K562 (cell line): ENCODE measurements at regions not wholly inside any gene's neighbourhood (a gene's known extent, or its start where the extent isn't known, plus 50 kb on each side); places are given as distances from the start of the nearest gene placed in this dataset.

Source experiments
- ATAC-seq: fragments of 200-7000 bp; cut with Tn5 transposase; 3 replicates; pipeline ENCODE4 v1.9.1; 2020; ENCODE audit warnings: moderate library complexity
- BruUV-seq: library from RNA; stranded (reverse); fragments of 400-500 nt; replicated peaks from 2 replicates; lab custom pipeline; 2021; lab: Mats Ljungman, UMichigan
- CTCF ChIA-PET: fragments of 300-600 bp; formaldehyde crosslinking; extraction: SDS; loops from one replicate; lab custom pipeline; 2021; ENCODE audit warnings: low intra/inter-chr PET ratio; lab: Yijun Ruan, JAX
- POLR2A ChIA-PET: fragments of 300-600, 350-650 bp; sonication (Branson Sonifier 250); formaldehyde crosslinking; extraction: SDS; loops from one replicate; lab custom pipeline; 2021; ENCODE audit warnings: antibody characterized with exemption, inconsistent platforms; lab: Yijun Ruan, JAX
- DNase-seq, 4 experiments: peaks; one replicate each; pipeline versions ENCODE4 v3.0.0 to v3.0.0-alpha.2; 2011 to 2018; ENCODE audit warnings: low spot score in 3 of 4, mixed read lengths in 3 of 4; ENCODE audit errors: extremely low read depth in 1 of 4
- FAIRE-seq: peaks from 2 replicates; lab custom pipeline; 2011; peaks lifted over from hg19 to GRCh38; lab: Jason Lieb, UNC
- H2AFZ ChIP-seq: 2 replicates; pipeline ENCODE4 v1.6.0; 2011; ENCODE audit warnings: low read depth, low read length, control low read depth, inconsistent platforms
- H3K27ac ChIP-seq: fragments of 200-600 bp; 3 replicates; pipeline ENCODE4 v1.8.0; 2011; ENCODE audit warnings: low read depth, mild to moderate bottlenecking, control low read depth, inconsistent platforms, low read length, moderate library complexity, mixed read lengths; ENCODE audit errors: extremely low read depth
- H3K27me3 ChIP-seq, 2 experiments: fragments of 300-600 bp in 1 of 2; 2 replicates in 1 of 2; 3 replicates in 1 of 2; pipeline versions ENCODE4 v1.6.0 to v1.8.0; 2011; ENCODE audit warnings: inconsistent platforms in 2 of 2, low read length in 2 of 2, mild to moderate bottlenecking in 1 of 2, mixed read lengths in 1 of 2, moderate library complexity in 1 of 2; ENCODE audit not compliant: control insufficient read depth in 2 of 2, insufficient read depth in 2 of 2
- H3K36me3 ChIP-seq: fragments of 300-600 bp; 3 replicates; pipeline ENCODE4 v1.8.0; 2011; ENCODE audit warnings: mild to moderate bottlenecking, low read length, inconsistent platforms; ENCODE audit not compliant: control insufficient read depth, insufficient read depth
- H3K4me1 ChIP-seq, 2 experiments: fragments of 200-600 bp in 1 of 2; replicated peaks in 1 of 2; 2 replicates in 1 of 2; 3 replicates in 1 of 2; pipeline versions ENCODE4 v1.5.1 to v1.8.0; 2011; ENCODE audit warnings: inconsistent platforms in 2 of 2, low read length in 2 of 2, mild to moderate bottlenecking in 1 of 2, mixed read lengths in 1 of 2, moderate library complexity in 1 of 2; ENCODE audit not compliant: control insufficient read depth in 2 of 2, insufficient read depth in 2 of 2
- H3K4me2 ChIP-seq: 2 replicates; pipeline ENCODE4 v1.6.1; 2011; ENCODE audit warnings: low read length, control low read depth, inconsistent platforms, mixed read lengths; ENCODE audit not compliant: insufficient read depth
- H3K4me3 ChIP-seq: fragments of 200-600 bp; sonication (generic), shearing (Covaris generic); 2 replicates; pipeline ENCODE4 v1.5.1; 2016; ENCODE audit warnings: control low read depth, inconsistent platforms
- H3K79me2 ChIP-seq: fragments of 200-600 bp; 3 replicates; pipeline ENCODE4 v1.8.0; 2011; ENCODE audit warnings: low read length, inconsistent platforms; ENCODE audit not compliant: control insufficient read depth, insufficient read depth
- H3K9ac ChIP-seq, 2 experiments: 2 replicates each; pipeline versions ENCODE4 v1.6.0 to v1.6.1; 2011; ENCODE audit warnings: low read depth in 2 of 2, low read length in 2 of 2, control low read depth in 1 of 2, inconsistent platforms in 1 of 2, mild to moderate bottlenecking in 1 of 2, mixed read lengths in 1 of 2; ENCODE audit not compliant: insufficient read depth in 1 of 2
- H3K9me1 ChIP-seq: one replicate; pipeline ENCODE4 v1.6.0; 2011; ENCODE audit warnings: inconsistent platforms, mild to moderate bottlenecking, low read length, moderate library complexity; ENCODE audit not compliant: control insufficient read depth, insufficient read depth
- H3K9me3 ChIP-seq: replicated peaks from 2 replicates; pipeline ENCODE4 v1.5.1; 2011; ENCODE audit warnings: low read depth, low read length, inconsistent platforms; ENCODE audit not compliant: control insufficient read depth, insufficient read depth
- H4K20me1 ChIP-seq: replicated peaks from 2 replicates; pipeline ENCODE4 v1.6.1; 2011; ENCODE audit warnings: low read length, inconsistent platforms, mixed read lengths; ENCODE audit not compliant: control insufficient read depth, insufficient read depth
- ARID1B ChIP-seq: fragments of 450-650 bp; IDR thresholded peaks from 2 replicates; pipeline ENCODE4 v1.6.1; 2016; ENCODE audit warnings: antibody characterized with exemption, mild to moderate bottlenecking, inconsistent platforms
- BCL6 ChIP-seq: fragments of 250-450 bp; sonication (Bioruptor Pico); IDR thresholded peaks from 2 replicates; pipeline ENCODE4 v1.4.0; 2020
- CBX1 ChIP-seq: sonication (generic); IDR thresholded peaks from 2 replicates; pipeline ENCODE4 v1.6.1; 2016; ENCODE audit warnings: antibody characterized with exemption, low read depth, mild to moderate bottlenecking
- CREM ChIP-seq: IDR thresholded peaks from 2 replicates; pipeline ENCODE4 v1.6.1; 2014; ENCODE audit warnings: antibody characterized with exemption, low read depth
- DPF2 ChIP-seq: fragments of 450-650 bp; IDR thresholded peaks from 2 replicates; pipeline ENCODE4 v1.6.1; 2016
- PHF8 ChIP-seq: fragments of 200-600 bp; sonication (generic); IDR thresholded peaks from 2 replicates; pipeline ENCODE4 v1.6.1; 2012; ENCODE audit warnings: mixed run types, mild to moderate bottlenecking, inconsistent platforms, low read length, moderate library complexity, borderline replicate concordance
- RBFOX2 ChIP-seq: fragments of 200-400 bp; formaldehyde crosslinking; IDR thresholded peaks from 2 replicates; pipeline ENCODE4 v1.6.1; 2017; ENCODE audit warnings: low read depth, mild to moderate bottlenecking, low read length, moderate library complexity
- RBM34 ChIP-seq: fragments of 200-400 bp; formaldehyde crosslinking; IDR thresholded peaks from 2 replicates; pipeline ENCODE4 v1.6.1; 2018; ENCODE audit warnings: low read length, borderline replicate concordance; ENCODE audit not compliant: insufficient read depth
- RHOXF2B ChIP-seq: fragments of 250-450 bp; sonication (Bioruptor Pico); conservative IDR thresholded peaks from 2 replicates; pipeline ENCODE4 v1.5.1; 2021
- TCF7L2 ChIP-seq: fragments of 150-350 bp; IDR thresholded peaks from 2 replicates; pipeline ENCODE4 v1.6.1; 2016; ENCODE audit warnings: low read depth, mild to moderate bottlenecking, low read length, moderate library complexity
- THRAP3 ChIP-seq: fragments of 450-650 bp; IDR thresholded peaks from 2 replicates; pipeline ENCODE4 v1.6.1; 2016; ENCODE audit warnings: mild to moderate bottlenecking, inconsistent platforms, borderline replicate concordance
- ZBTB17 ChIP-seq: fragments of 450-650 bp; formaldehyde crosslinking; IDR thresholded peaks from 2 replicates; pipeline ENCODE4 v1.4.0; 2020; ENCODE audit warnings: mild to moderate bottlenecking
- ZC3H11A ChIP-seq: IDR thresholded peaks from 2 replicates; pipeline ENCODE4 v1.6.1; 2012; ENCODE audit warnings: low read depth, low read length, improper control_type of control experiment
- WGBS: fragments of 100-300 bp; shearing (Covaris generic); methylation state at CpG from one replicate; pipeline ENCODE4 v1.1.6; 2016; ENCODE audit warnings: low coverage, mixed read lengths; ENCODE audit not compliant: insufficient coverage; ENCODE audit errors: missing lambda C conversion rate; 5-methylcytosine and 5-hydroxymethylcytosine counted together
- in situ Hi-C: fragments of 300-500 bp; cut with MboI; formaldehyde crosslinking; loops from 4 replicates; pipeline ENCODE4 v1.15.0; 2018; ENCODE audit warnings: inconsistent platforms, mixed read lengths
- intact Hi-C: fragments of 100-400 bp; cut with micrococcal nuclease; formaldehyde crosslinking; loops from 2 replicates; pipeline ENCODE4 v1.14.2; 2022
- TF ChIP-seq, protein P1 (sequence below): fragments of 450-650 bp; IDR thresholded peaks from 2 replicates; pipeline ENCODE4 v1.6.1; 2016; ENCODE audit warnings: low read depth, mild to moderate bottlenecking, moderate library complexity
- TF ChIP-seq, protein P2 (sequence below): IDR thresholded peaks from 3 replicates; pipeline ENCODE4 v1.6.1; 2011; ENCODE audit warnings: borderline replicate concordance, mild to moderate bottlenecking; ENCODE audit not compliant: insufficient read length, insufficient read depth
- TF ChIP-seq, protein P3 (sequence below): fragments of 450-650 bp; formaldehyde crosslinking; IDR thresholded peaks from 2 replicates; pipeline ENCODE4 v1.4.0; 2020; ENCODE audit warnings: mild to moderate bottlenecking, moderate library complexity
- TF ChIP-seq, protein P4 (sequence below): IDR thresholded peaks from 2 replicates; pipeline ENCODE4 v1.6.1; 2011; ENCODE audit warnings: borderline replicate concordance, low read depth, mild to moderate bottlenecking, moderate library complexity, low read length; ENCODE audit not compliant: insufficient read depth, poor library complexity, severe bottlenecking
- TF ChIP-seq, protein P5 (sequence below): sonication (generic); formaldehyde crosslinking; IDR thresholded peaks from 2 replicates; pipeline ENCODE4 v1.9.0; 2022; ENCODE audit warnings: mild to moderate bottlenecking, missing genetic modification reagents

DNA sequence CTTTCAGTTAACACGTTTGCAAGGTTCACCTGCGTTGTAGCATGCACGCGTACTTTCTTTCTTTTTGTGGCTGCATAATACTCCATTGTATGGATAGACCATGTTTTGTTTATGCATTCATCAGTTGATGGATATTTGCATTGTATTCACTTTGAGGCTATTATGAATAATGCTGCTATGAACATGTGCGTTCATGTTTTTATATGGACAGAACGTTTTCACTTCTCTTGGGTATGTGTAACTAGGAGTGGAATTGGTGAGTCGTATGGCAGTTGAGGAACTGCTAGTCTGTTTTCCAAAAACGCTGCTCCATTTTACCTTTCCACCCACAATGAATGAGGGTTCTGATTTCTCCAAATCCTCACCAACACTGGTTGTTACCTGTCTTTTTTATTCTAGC is 244.3 kb downstream of the GLI2 start:
- Histone ChIP-seq H3K4me1 (peaks cover 0 to 5% of the 10 kb centered on the region in 2 experiments; a peak in 2 of 5 replicates), H4K20me1 (0 out of 2 replicates have a peak, but pooled peaks cover 4% of the 10 kb centered on the region), H3K36me3 (no peaks in the 10 kb centered on the region), H3K9me3 (no peaks in the 10 kb centered on the region), H3K79me2 (no peaks in the 10 kb centered on the region), H3K4me2 (no peak overlapping the region), H3K4me3 (no peak overlapping the region), H2AFZ (no peak overlapping the region), H3K9ac (no peak overlapping the region), H3K9me1 (no peaks in the 10 kb centered on the region), H3K27ac (no peak overlapping the region), H3K27me3 (peaks cover 6 to 62% of the 10 kb centered on the region in 2 experiments; a peak in 3 of 5 replicates)
- FAIRE-seq: no peak
- BruUV-seq: no TSS peak
- 11% methylated on average over 8 of the region's 8 CpGs for WGBS
- intact Hi-C loops: no loop called here
- POLR2A ChIA-PET: no interaction called here
- CTCF ChIA-PET: no interaction called here
- DNase-seq: no peak
- in situ Hi-C loops: no loop called here
- ATAC-seq: no peak
- TF ChIP-seq ARID1B: no peak
- TF ChIP-seq, protein P1, sequence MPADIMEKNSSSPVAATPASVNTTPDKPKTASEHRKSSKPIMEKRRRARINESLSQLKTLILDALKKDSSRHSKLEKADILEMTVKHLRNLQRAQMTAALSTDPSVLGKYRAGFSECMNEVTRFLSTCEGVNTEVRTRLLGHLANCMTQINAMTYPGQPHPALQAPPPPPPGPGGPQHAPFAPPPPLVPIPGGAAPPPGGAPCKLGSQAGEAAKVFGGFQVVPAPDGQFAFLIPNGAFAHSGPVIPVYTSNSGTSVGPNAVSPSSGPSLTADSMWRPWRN: no peak
- no peak for TF ChIP-seq ZBTB17 (CRISPR knock-in tag)
- TF ChIP-seq RBM34: no peak
- TF ChIP-seq RHOXF2B: no peak
- TF ChIP-seq, protein P2, sequence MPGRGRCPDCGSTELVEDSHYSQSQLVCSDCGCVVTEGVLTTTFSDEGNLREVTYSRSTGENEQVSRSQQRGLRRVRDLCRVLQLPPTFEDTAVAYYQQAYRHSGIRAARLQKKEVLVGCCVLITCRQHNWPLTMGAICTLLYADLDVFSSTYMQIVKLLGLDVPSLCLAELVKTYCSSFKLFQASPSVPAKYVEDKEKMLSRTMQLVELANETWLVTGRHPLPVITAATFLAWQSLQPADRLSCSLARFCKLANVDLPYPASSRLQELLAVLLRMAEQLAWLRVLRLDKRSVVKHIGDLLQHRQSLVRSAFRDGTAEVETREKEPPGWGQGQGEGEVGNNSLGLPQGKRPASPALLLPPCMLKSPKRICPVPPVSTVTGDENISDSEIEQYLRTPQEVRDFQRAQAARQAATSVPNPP: no peak
- TF ChIP-seq THRAP3: no peak
- no peak for TF ChIP-seq ZC3H11A
- TF ChIP-seq, protein P3, sequence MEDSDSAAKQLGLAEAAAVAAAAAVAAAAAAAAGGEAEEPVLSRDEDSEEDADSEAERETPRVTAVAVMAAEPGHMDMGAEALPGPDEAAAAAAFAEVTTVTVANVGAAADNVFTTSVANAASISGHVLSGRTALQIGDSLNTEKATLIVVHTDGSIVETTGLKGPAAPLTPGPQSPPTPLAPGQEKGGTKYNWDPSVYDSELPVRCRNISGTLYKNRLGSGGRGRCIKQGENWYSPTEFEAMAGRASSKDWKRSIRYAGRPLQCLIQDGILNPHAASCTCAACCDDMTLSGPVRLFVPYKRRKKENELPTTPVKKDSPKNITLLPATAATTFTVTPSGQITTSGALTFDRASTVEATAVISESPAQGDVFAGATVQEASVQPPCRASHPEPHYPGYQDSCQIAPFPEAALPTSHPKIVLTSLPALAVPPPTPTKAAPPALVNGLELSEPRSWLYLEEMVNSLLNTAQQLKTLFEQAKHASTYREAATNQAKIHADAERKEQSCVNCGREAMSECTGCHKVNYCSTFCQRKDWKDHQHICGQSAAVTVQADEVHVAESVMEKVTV (CRISPR knock-in tag): no peak
- TF ChIP-seq DPF2: no peak
- TF ChIP-seq CBX1: no peak
- no peak for TF ChIP-seq PHF8
- no peak for TF ChIP-seq CREM
- TF ChIP-seq, protein P4, sequence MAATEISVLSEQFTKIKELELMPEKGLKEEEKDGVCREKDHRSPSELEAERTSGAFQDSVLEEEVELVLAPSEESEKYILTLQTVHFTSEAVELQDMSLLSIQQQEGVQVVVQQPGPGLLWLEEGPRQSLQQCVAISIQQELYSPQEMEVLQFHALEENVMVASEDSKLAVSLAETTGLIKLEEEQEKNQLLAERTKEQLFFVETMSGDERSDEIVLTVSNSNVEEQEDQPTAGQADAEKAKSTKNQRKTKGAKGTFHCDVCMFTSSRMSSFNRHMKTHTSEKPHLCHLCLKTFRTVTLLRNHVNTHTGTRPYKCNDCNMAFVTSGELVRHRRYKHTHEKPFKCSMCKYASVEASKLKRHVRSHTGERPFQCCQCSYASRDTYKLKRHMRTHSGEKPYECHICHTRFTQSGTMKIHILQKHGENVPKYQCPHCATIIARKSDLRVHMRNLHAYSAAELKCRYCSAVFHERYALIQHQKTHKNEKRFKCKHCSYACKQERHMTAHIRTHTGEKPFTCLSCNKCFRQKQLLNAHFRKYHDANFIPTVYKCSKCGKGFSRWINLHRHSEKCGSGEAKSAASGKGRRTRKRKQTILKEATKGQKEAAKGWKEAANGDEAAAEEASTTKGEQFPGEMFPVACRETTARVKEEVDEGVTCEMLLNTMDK: no peak
- no peak for TF ChIP-seq RBFOX2
- no peak for TF ChIP-seq BCL6 (CRISPR knock-in tag)
- TF ChIP-seq, protein P5, sequence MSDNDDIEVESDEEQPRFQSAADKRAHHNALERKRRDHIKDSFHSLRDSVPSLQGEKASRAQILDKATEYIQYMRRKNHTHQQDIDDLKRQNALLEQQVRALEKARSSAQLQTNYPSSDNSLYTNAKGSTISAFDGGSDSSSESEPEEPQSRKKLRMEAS (CRISPR knock-in tag): no peak
- TF ChIP-seq TCF7L2: no peak
